HEK293T (cell line): ENCODE measurements at regions not wholly inside any gene's neighbourhood (a gene's known extent, or its start where the extent isn't known, plus 50 kb on each side); places are given as distances from the start of the nearest gene placed in this dataset.

ENCODE experiments used
- ARNT ChIP-seq: fragments of 450-650 bp; IDR thresholded peaks from 2 replicates; pipeline ENCODE4 v1.6.1; 2017; ENCODE audit warnings: mild to moderate bottlenecking
- BHLHE40 ChIP-seq: fragments of 450-650 bp; IDR thresholded peaks from 2 replicates; pipeline ENCODE4 v1.6.1; 2016; ENCODE audit warnings: mild to moderate bottlenecking, moderate library complexity, borderline replicate concordance
- ELF4 ChIP-seq: fragments of 450-650 bp; IDR thresholded peaks from 2 replicates; pipeline ENCODE4 v1.6.1; 2017; ENCODE audit warnings: antibody characterized with exemption
- FOXA1 ChIP-seq: fragments of 450-650 bp; IDR thresholded peaks from 2 replicates; pipeline ENCODE4 v1.6.1; 2016; ENCODE audit warnings: mild to moderate bottlenecking
- FOXK2 ChIP-seq: fragments of 450-650 bp; IDR thresholded peaks from 2 replicates; pipeline ENCODE4 v1.6.1; 2016; ENCODE audit warnings: mild to moderate bottlenecking
- FOXM1 ChIP-seq: fragments of 450-650 bp; IDR thresholded peaks from 2 replicates; pipeline ENCODE4 v1.6.1; 2017; ENCODE audit warnings: mild to moderate bottlenecking, borderline replicate concordance
- HDGF ChIP-seq: fragments of 450-650 bp; IDR thresholded peaks from 2 replicates; pipeline ENCODE4 v1.6.1; 2017; ENCODE audit warnings: antibody characterized with exemption, borderline replicate concordance
- L3MBTL2 ChIP-seq: fragments of 450-650 bp; conservative IDR thresholded peaks from 2 replicates; pipeline ENCODE4 v1.6.1; 2016; ENCODE audit warnings: mild to moderate bottlenecking
- PKNOX1 ChIP-seq: fragments of 450-650 bp; IDR thresholded peaks from 2 replicates; pipeline ENCODE4 v1.6.1; 2016
- SP1 ChIP-seq: fragments of 450-650 bp; IDR thresholded peaks from 2 replicates; pipeline ENCODE4 v1.6.1; 2017
- SUZ12 ChIP-seq: fragments of 450-650 bp; IDR thresholded peaks from 2 replicates; pipeline ENCODE4 v1.6.1; 2016; ENCODE audit warnings: mild to moderate bottlenecking
- TARDBP ChIP-seq: fragments of 450-650 bp; IDR thresholded peaks from 2 replicates; pipeline ENCODE4 v1.6.1; 2016
- ZNF384 ChIP-seq: fragments of 450-650 bp; IDR thresholded peaks from 2 replicates; pipeline ENCODE4 v1.6.1; 2016

- no peak for TF ChIP-seq ELF4
- TF ChIP-seq SP1: no peak
- no peak for TF ChIP-seq FOXM1
- TF ChIP-seq SUZ12: no peak
- no peak for TF ChIP-seq ARNT
- no peak for TF ChIP-seq HDGF
- no peak for TF ChIP-seq ZNF384
- no peak for TF ChIP-seq FOXK2
- no peak for TF ChIP-seq PKNOX1
- no peak for TF ChIP-seq FOXA1
- no peak for TF ChIP-seq TARDBP
- no peak for TF ChIP-seq BHLHE40
- no peak for TF ChIP-seq L3MBTL2
Observed at GRCh38 chr11:23236826-23237555, 376.7 kb upstream of the CCDC179 start.
